Mucosa of descending colon (tissue), 3 donors: ENCODE measurements at regions not wholly inside any gene's neighbourhood (a gene's known extent, or its start where the extent isn't known, plus 50 kb on each side); places are given as distances from the start of the nearest gene placed in this dataset.

Experiments
- ATAC-seq: fragments of 200-7000 bp; cut with Tn5 transposase; one replicate; pipeline ENCODE4 v1.9.1; 2020; ENCODE audit warnings: mild to moderate bottlenecking, moderate library complexity
- DNase-seq, 3 donors: peaks; one replicate each; pipeline ENCODE4 v3.0.0-alpha.2; 2020
- H3K36me3 ChIP-seq: fragments of 200-600 bp; one replicate; pipeline ENCODE4 v1.8.0; 2021; ENCODE audit warnings: low read depth, mild to moderate bottlenecking
- H3K4me1 ChIP-seq: fragments of 200-600 bp; one replicate; pipeline ENCODE4 v1.8.0; 2021; ENCODE audit warnings: low read depth, mild to moderate bottlenecking
- H3K4me3 ChIP-seq: fragments of 200-600 bp; one replicate; pipeline ENCODE4 v1.8.0; 2021; ENCODE audit warnings: mild to moderate bottlenecking
- H3K9me3 ChIP-seq: fragments of 200-600 bp; one replicate; pipeline ENCODE4 v1.8.0; 2021; ENCODE audit warnings: mild to moderate bottlenecking
- CTCF ChIP-seq: fragments of 200-600 bp; IDR thresholded peaks from one replicate; pipeline ENCODE4 v1.8.0; 2022; ENCODE audit warnings: antibody characterized with exemption, mild to moderate bottlenecking
- intact Hi-C, 2 donors: fragments of 100-400 bp; cut with DNase I in 1 of 2; cut with micrococcal nuclease in 1 of 2; formaldehyde crosslinking; loops; one replicate each; pipeline versions ENCODE4 v1.11.0 to v1.11.1; 2022; cut with DNase I, micrococcal nuclease
- donor health status: DM: no; HTN: no; CAD: no; lungs with moderate emphysema.
- donor health status: DM: no; HTN: no; CAD: no.
- donor health status: DM: no; HTN: yes; CAD: no.

GRCh38 chr5:86909418-86910295 is 291.9 kb downstream of the COX7C start:
- no peaks in the 10 kb centered on the region for H3K36me3 ChIP-seq
- TF ChIP-seq CTCF: no peak
- no peak for DNase-seq
- no peaks in the 10 kb centered on the region for H3K9me3 ChIP-seq
- no peaks in the 10 kb centered on the region for H3K4me1 ChIP-seq
- intact Hi-C loops: no loop called here
- H3K4me3 ChIP-seq: no peak overlapping the region
- ATAC-seq: no peak

GRCh38 chr5:86917117-86917579 is 299.4 kb downstream of the COX7C start:
- H3K36me3 ChIP-seq: no peaks in the 10 kb centered on the region
- no peak overlapping the region for H3K4me3 ChIP-seq
- no peaks in the 10 kb centered on the region for H3K9me3 ChIP-seq
- DNase-seq (peak in 1 of 3 donors; percentile 32), ATAC-seq (no peak)
- TF ChIP-seq CTCF: no peak
- intact Hi-C loops: no loop called here
- no peaks in the 10 kb centered on the region for H3K4me1 ChIP-seq

DNA sequence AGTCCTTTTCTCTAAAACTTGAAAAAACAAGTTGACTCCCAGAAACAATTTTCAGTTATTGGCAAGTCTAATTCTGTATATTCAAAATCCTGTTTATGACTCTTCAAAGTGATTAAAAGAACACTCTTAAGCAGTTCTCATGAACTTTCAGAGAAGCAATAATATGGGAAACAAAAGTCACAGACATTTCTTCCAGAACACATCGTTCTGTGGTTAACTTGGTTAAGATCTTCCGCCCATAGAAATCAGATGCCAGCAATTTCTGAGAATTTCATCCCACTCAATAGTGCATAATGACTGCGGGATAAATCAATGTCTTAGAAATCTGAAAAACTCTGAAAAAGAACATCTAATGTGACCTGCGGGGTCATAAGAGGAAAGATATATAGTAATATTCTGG is 300.5 kb downstream of the COX7C start:
- H3K4me3 ChIP-seq: no peak overlapping the region
- no peak for ATAC-seq
- H3K36me3 ChIP-seq: no peaks in the 10 kb centered on the region
- intact Hi-C loops: no loop called here
- no peaks in the 10 kb centered on the region for H3K4me1 ChIP-seq
- DNase-seq: no peak
- TF ChIP-seq CTCF: no peak
- H3K9me3 ChIP-seq: no peaks in the 10 kb centered on the region

DNA sequence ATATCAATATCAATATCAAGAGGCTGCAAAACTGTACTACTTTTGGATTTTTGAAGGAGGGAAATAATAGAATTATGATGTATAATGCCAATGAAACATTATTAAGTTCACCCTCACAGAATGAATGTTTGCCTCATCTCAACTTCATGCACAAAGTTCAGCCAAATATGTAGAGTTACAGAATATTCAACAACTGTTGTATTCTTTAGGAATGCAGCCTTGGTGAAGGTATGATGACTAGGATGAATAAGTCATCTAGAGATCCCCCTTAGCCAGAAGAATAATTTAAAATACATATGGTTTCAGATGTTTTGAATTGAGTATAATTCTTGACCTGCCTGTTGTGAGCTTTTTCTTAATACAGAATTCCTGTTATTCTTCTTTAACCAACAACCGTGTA is 308.3 kb downstream of the COX7C start:
- TF ChIP-seq CTCF: no peak
- no peak overlapping the region for H3K4me3 ChIP-seq
- intact Hi-C loops: no loop called here
- no peak for DNase-seq
- ATAC-seq: no peak
- H3K9me3 ChIP-seq: no peaks in the 10 kb centered on the region
- no peaks in the 10 kb centered on the region for H3K4me1 ChIP-seq
- H3K36me3 ChIP-seq: no peaks in the 10 kb centered on the region

DNA sequence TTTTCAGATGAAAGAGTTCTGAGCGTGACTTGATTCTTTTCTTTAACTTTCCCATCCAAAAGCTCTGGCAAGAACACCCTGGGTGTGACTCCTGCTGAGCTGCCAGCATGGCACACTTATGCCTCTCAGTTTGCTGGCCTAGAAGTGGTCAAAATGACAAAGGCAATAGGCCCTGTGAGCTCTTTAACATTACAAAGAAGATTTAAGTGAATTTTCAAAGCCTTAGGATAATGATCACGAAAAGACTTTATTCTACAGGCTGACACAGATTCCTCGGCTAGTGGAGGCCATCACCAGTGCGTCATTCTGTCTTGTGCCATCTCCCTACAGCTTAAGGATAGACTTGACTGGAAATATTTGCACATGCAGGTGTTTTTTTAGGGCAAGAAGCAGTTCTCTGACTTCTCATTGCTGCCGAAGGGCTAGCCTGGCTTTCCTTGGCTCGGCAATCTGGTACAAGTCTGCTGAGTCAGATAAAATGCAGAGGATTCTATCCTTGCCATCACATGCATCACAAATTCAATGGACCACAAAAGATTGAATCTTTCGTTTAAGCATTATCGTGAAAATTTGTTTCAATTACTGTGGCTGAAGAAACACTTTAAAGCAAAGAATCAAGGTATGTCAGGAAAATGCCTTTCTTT is 311.5 kb downstream of the COX7C start:
- ATAC-seq (no peak), DNase-seq (no peak)
- Histone ChIP-seq H3K9me3 (no peaks in the 10 kb centered on the region), H3K36me3 (no peaks in the 10 kb centered on the region), H3K4me1 (no peaks in the 10 kb centered on the region), H3K4me3 (no peak overlapping the region)
- intact Hi-C loops: no loop called here
- TF ChIP-seq CTCF: no peak
